Nucleus accumbens (tissue), 56 donors: ENCODE measurements at regions not wholly inside any gene's neighbourhood (a gene's known extent, or its start where the extent isn't known, plus 50 kb on each side); places are given as distances from the start of the nearest gene placed in this dataset.
"Not testable (repeated sequence)": the region's sequence is repeated elsewhere in the genome, so short reads cannot be mapped to it uniquely, and the experiment has no call there.

Source experiments
- DNase-seq, 56 donors: peaks; one replicate each; lab custom pipeline; 2025; lab: John Stamatoyannopoulos, UW

DNA sequence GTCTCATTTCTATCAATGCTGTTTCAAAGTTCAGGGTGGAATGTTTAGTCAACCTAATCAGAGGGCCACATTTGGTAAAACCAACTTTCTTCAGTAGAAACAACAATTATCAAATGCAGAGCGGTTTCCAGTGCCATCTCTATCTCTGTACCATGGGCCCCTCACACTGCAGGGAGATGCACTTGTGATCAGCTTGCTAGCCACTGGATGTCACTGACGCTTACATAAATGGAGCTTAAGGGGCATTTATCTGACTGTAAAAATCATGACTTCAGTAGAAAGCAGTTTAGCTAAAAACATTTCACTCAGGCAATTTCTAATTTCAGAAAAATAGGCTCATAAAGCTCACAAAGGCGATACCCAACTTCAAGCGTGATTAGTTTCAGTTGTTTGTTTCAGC is 678.0 kb downstream of the ZEB2 start:
- DNase-seq = no peak

DNA sequence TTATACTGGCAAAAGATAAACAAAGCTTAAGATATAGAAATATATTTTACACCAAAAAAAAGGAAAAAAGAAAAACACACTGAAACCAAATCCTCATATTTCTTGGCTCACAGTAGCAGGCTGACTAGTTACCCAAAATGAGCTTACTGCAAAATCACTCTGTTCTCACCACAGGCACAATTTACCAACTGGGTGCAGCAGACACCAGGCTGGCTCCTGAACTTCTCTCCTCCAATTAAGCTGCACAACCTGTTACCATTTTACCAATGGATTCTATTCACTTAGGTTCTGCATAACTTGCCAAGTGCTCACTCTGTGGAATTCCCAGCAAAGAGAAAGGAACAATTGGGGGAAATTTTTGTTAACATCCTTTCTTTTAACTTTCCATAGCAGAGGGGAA is 679.3 kb downstream of the ZEB2 start:
- no peak for DNase-seq

DNA sequence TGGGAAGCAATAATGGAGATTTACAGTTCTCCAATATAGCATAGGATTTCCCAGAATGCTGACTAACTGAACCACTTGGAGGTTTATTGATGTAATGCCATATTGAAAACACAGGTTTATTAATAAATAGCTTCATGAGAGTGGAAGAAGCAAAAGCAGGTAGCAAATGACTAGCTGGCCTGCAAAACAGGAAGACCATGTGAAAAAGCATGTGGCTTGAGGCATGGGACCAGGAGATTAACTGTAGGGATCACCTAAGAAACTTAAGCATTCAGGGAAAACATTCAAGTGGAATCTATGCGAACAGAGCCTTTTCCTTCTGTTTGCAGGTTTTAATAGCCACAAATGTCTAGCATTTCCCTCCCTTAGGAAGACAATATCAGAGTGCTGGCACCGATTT is 679.7 kb downstream of the ZEB2 start:
- DNase-seq = no peak

DNA sequence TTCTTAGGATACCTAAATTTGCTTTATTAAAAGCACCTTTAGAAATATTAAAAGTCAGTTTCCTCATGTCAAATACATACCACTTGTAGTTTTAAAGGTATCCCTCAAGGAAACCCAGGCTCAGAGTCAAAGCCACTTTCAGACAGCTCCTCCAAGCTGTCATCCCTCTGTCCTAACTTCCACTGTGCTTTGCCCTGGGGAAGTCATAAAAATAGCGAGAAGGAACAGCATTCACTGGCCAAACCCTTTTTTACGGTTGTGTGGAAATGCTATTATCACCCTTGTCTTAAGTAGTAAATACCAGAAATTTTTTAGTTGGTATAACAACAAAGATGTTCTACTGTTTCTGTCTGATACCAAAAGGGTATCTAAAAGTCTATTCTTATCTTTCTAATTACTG is 680.5 kb downstream of the ZEB2 start:
- DNase-seq = no peak

DNA sequence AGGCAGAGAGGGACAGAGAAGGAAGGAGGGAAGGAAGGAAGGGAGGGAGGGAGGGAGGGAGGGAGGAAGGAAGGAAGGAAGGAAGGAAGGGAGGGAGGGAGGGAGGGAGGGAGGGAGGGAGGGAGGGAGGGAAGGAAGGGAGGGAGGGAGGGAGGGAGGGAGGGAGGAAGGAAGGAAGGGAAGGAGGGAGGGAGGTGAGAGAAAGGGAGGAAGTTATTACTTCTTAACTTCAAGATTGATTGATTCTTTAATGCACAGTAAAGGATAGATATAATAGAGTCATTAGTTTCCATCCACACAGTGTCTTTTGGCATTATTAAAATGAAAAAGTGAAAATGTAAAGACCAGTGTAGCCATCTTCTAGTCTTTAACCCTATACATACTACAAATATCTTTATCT is 682.9 kb downstream of the ZEB2 start:
- not testable (repeated sequence) for DNase-seq

DNA sequence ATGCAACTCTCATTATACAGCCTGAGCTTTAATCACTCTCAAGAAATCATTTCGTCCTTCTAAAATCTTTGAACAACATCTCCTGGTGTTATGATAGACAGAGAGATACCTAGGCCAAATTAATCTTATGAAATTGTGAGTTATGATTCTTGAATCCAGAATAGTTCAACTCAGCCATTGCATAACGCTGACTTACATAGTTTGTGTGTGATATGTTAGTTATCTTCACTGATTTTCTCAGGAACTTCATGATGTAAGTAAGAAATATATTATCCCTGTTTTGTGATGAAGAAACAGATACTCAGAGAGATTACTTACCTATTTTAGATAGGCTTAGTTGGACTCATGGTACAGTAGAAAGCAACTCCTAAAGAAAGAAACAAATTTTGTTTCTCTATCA is 684.4 kb downstream of the ZEB2 start:
- no peak for DNase-seq

GRCh38 chr2:143833015-143833660 is 686.8 kb downstream of the ZEB2 start:
- no peak for DNase-seq

- DNase-seq = no peak
Observed at GRCh38 chr2:143830476-143830875, 689.4 kb downstream of the ZEB2 start.

DNA sequence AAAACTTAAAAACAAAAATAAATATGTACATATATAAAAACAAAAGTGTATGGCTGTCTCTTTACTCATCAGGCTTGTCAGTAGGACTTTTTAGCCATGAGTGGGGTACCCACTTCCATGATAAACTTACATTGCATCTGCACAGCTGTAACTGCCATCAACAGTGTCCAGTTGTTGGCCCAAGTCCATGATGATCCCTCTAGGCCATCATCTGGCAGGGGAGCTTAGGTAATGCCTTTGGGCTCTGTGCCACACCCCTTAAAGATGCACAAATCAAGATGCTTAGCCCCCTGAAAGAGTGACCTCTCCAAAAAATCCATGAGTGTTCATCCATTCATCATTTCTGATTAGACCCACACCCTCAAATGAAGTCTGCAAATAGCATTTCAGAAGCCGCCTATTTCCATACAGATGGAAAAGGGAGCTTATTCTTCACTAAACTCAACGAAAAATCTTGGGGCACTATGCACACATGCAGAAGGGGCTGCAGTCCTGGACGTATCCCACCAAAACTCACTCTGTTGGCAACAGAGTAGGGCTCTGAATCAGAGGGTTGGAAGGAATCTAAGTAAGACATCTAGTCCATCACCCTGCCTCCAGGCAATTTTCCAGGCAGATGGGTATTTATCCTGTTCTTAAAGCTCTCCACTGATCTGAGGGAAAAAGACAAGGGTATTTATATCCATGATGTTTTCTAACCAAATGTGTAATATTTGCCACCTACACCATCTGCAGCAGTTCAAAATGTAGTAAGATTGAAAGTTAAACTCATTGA is 691.0 kb downstream of the ZEB2 start:
- DNase-seq = no peak

DNA sequence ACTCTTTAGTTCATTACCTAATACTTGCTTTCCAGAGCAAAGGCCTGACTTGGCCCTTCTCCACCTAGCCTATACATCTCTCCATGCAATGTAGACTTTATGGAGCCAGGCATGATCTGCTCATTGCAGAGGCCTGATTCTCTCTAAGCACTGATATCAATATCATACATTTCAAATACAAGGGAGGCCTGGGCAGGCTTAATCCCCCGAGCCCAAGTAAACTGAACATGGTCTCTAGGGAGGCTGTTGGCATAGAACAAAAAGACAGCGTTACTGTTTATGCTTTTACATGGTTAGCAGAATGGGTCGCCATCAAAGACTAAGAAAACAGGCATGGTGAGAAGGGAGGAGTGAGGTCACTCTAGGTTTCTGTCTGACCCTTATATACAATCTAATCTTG is 695.1 kb downstream of the ZEB2 start:
- DNase-seq = no peak

- no peak for DNase-seq
Observed at GRCh38 chr2:143823876-143824275, 694.7 kb downstream of the ARHGAP15 start.

DNA sequence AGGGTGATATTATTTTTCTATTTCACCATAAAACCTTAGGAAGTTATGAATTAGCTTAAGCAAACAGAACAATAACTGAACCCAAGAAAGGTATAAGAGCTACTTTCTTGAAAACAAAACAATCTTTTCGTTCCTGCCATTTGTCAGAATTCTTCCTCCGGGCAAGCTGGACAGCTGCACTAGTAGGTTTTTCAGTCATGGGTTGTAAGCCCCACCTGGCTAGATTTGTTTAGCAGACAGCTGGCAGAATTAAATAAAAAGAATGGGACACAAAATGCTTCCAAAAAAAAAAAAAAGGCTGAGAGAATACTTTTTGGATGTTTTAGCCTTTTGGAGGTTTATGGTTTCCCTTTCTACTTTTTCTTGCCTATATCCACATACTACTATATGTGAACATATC is 694.1 kb downstream of the ARHGAP15 start:
- DNase-seq = no peak

GRCh38 chr2:143822736-143823135 is 693.5 kb downstream of the ARHGAP15 start:
- no peak for DNase-seq

DNA sequence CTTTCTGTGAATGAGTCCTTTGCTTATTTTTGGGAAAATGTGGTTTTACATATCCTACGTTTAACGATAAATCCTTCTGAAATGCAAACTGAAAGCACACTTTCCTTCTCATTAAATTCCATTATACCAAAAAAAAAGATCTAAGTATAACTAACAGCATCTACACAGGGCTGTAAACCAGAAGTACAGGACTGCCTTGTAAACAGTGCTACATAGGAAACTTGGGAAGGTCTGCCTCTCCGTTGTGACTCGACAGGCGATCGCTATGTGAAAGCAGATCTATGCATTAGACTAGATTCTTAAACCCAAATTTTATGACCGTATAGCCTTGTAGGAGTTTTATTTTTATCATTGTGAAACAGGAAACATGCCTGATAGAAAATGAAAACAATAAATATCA is 690.5 kb downstream of the ARHGAP15 start:
- DNase-seq = no peak

DNA sequence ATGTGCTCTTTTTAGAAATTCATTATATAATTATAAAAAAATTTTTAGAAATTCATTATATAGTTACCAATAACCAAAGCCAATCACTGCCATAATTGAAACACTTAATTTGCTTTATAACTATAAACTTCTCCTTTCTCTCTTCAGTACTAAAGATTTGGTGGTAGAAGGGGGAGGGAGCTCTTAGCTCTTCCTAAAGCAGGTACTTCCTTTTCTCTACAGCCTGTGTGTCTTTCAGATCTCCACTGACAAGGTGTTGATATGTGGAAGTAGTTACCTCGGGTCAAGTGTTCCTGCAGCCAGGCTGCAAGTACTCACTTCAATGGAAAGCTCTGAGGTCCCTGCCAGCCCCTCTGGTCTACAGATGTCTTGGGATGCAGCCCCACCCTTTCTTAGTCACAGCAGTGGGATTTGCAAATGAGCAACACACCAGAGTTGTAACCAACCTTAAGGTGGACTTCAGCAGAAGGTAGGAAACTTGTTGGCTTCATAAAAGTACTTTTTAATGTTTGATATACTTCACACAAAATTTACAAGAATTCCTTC is 690.0 kb downstream of the ARHGAP15 start:
- DNase-seq = no peak
